ENCODE measurements at regions not wholly inside any gene's neighbourhood (a gene's known extent, or its start where the extent isn't known, plus 50 kb on each side); places are given as distances from the start of the nearest gene placed in this dataset.
"Not testable (repeated sequence)": the region's sequence is repeated elsewhere in the genome, so short reads cannot be mapped to it uniquely, and the experiment has no call there.

DNA sequence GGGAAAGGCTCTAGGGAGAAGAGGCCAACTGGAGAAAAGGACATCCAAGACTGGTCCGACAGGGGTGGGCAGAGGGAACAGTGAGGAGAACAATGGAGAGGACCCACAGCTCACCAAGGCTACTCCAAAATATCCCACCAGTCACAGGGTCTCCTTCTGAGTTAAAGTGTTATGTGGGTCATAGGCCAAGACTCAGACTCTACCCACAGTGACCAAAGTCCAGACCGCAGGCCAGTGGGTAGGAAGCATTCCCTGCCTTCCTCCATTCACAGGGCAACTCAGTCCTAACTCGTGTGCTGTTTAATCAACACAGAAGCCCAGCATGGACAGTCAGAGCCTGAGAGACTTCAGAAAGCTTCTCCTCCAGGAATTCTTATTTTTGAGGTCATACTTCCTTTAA lies 260.6 kb downstream of the SMAD2 start:
- ATAC-seq, result no peak
- no peak for DNase-seq (ENCODE audit: low read depth in 1 of 2, low spot score in 1 of 2)
- FAIRE-seq, result no peak
- TF ChIP-seq RNF2 (IDR thresholded peaks at IDR 0.05; ENCODE audit: borderline replicate concordance, low read depth) (no peak), EHF (CRISPR knock-in tag; IDR thresholded peaks at IDR 0.05) (no peak), EHMT2 (IDR thresholded peaks at IDR 0.05; ENCODE audit: low read depth) (no peak)
- Histone ChIP-seq H3K27ac (no peak overlapping the region), H3K4me3 (no peak overlapping the region), H3K9me3 (no peaks in the 10 kb centered on the region), H3K4me1 (no peaks in the 10 kb centered on the region), H3K4me2 (no peak overlapping the region)
- POLR2A ChIA-PET, result no interaction called here
- WGBS (ENCODE audit: missing lambda C conversion rate), result 34% methylated on average over 3 of the region's 3 CpGs
- CTCF ChIA-PET, result no interaction called here

DNA sequence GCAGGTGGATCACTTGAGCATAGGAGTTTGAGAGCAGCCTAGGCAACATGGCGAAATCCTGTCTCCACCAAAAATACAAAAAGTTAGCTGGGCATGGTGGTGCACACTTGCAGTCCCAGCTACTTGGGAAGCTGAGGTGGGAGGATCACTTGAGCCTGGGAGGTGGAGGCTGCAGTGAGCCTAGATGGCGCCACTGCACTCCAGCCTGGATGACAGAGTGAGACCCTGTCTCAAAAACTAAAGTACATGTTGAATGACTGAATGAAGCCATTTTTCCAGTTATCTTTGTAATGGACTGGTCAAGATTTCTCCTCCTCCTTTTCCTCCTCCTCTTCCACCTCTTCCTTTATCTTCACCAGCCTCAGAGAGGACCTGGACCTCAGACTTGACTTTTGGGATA lies 272.0 kb downstream of the SMAD2 start:
- ATAC-seq (no peak), DNase-seq (ENCODE audit: low read depth in 1 of 2, low spot score in 1 of 2) (no peak), FAIRE-seq (no peak)
- no peaks in the 10 kb centered on the region for H3K9me3 ChIP-seq
- no peak for TF ChIP-seq RAD21 (conservative IDR thresholded peaks at IDR 0.05 in 1 of 2, IDR thresholded peaks at IDR 0.05 in 1 of 2)
- no peak for TF ChIP-seq MAFK (IDR thresholded peaks at IDR 0.05; ENCODE audit: partially characterized antibody)
- TF ChIP-seq NPAS2 (CRISPR knock-in tag; IDR thresholded peaks at IDR 0.05; ENCODE audit: borderline replicate concordance), result no peak
- TF ChIP-seq ZSCAN20 (CRISPR knock-in tag; IDR thresholded peaks at IDR 0.05), result no peak
- TF ChIP-seq ESRRA (IDR thresholded peaks at IDR 0.05; ENCODE audit: borderline replicate concordance, low read length), result no peak
- TF ChIP-seq, protein P1, sequence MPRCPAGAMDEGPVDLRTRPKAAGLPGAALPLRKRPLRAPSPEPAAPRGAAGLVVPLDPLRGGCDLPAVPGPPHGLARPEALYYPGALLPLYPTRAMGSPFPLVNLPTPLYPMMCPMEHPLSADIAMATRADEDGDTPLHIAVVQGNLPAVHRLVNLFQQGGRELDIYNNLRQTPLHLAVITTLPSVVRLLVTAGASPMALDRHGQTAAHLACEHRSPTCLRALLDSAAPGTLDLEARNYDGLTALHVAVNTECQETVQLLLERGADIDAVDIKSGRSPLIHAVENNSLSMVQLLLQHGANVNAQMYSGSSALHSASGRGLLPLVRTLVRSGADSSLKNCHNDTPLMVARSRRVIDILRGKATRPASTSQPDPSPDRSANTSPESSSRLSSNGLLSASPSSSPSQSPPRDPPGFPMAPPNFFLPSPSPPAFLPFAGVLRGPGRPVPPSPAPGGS (IDR thresholded peaks at IDR 0.05), result no peak
- TF ChIP-seq JUN (IDR thresholded peaks at IDR 0.05), result no peak
- TF ChIP-seq, protein P2, sequence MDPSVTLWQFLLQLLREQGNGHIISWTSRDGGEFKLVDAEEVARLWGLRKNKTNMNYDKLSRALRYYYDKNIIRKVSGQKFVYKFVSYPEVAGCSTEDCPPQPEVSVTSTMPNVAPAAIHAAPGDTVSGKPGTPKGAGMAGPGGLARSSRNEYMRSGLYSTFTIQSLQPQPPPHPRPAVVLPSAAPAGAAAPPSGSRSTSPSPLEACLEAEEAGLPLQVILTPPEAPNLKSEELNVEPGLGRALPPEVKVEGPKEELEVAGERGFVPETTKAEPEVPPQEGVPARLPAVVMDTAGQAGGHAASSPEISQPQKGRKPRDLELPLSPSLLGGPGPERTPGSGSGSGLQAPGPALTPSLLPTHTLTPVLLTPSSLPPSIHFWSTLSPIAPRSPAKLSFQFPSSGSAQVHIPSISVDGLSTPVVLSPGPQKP (IDR thresholded peaks at IDR 0.05; ENCODE audit: low read depth, low read length), result no peak
- TF ChIP-seq MYC (IDR thresholded peaks at IDR 0.05; ENCODE audit: borderline replicate concordance, low read length), result no peak
- no peak for TF ChIP-seq MAZ (IDR thresholded peaks at IDR 0.05; ENCODE audit: borderline replicate concordance, low read depth, low read length)
- no peak for TF ChIP-seq FOSL2 (IDR thresholded peaks at IDR 0.05)
- TF ChIP-seq FOSL2 (CRISPR knock-in tag; IDR thresholded peaks at IDR 0.05), result no peak
- TF ChIP-seq, protein P3, sequence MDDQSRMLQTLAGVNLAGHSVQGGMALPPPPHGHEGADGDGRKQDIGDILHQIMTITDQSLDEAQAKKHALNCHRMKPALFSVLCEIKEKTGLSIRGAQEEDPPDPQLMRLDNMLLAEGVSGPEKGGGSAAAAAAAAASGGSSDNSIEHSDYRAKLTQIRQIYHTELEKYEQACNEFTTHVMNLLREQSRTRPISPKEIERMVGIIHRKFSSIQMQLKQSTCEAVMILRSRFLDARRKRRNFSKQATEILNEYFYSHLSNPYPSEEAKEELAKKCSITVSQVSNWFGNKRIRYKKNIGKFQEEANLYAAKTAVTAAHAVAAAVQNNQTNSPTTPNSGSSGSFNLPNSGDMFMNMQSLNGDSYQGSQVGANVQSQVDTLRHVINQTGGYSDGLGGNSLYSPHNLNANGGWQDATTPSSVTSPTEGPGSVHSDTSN (IDR thresholded peaks at IDR 0.05), result no peak
- no peak for TF ChIP-seq EHF (CRISPR knock-in tag; IDR thresholded peaks at IDR 0.05)
- WGBS (ENCODE audit: missing lambda C conversion rate), result 0% methylated on average over 1 of the region's 2 CpGs
- no peak overlapping the region for H3K4me2 ChIP-seq
- ChIA-PET POLR2A (no interaction called here), CTCF (no interaction called here)
- H3K27ac ChIP-seq, result no peak overlapping the region
- H3K4me1 ChIP-seq, result no peaks in the 10 kb centered on the region
- H3K4me3 ChIP-seq, result no peak overlapping the region

DNA sequence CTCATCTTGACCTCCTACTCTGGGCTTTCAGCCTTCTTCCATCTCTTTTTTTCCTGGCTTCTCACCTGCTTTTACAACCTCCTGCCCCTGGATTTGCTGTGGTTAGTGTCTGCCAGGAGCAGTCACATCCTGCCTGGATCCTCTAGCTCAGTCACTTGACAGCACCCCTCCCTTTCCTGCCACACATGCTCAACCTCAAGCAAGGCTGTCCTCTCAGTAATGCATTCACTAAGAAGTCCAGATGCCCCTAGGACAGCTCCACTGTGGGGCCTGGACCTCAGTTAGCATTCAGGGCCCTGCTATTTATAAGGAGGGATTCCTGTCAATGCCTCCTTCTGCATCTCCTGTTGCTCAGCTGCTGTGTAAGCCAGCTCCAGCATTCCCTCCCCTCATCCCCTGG lies 275.5 kb downstream of the SMAD2 start:
- no peak for FAIRE-seq
- ATAC-seq, result no peak

DNA sequence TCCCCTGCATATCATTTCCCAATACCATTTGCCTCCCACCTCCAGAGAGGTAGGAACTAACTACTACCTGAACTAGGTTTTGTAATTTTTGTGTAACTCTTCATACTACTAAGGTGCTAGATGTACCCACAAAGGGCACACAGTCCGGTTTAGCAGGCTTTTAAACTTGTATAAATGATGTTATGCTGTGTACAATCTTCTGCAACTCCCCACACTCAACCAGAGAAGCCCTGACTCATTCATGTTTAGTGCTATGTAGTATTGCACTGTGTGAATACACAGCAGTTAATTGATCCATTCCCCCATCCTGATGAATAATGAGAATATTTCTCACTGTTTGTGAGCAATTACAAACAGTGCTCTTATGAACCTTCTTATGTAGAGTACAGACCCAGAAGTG lies 285.6 kb downstream of the SMAD2 start:
- ATAC-seq (no peak), FAIRE-seq (no peak)
- H3K9me3 ChIP-seq, result no peaks in the 10 kb centered on the region

More for the DNA sequence above, 275.5 kb downstream of the SMAD2 start:
- Histone ChIP-seq H3K4me3 (no peak overlapping the region), H3K4me2 (no peak overlapping the region), H3K9me3 (no peaks in the 10 kb centered on the region), H3K4me1 (no peaks in the 10 kb centered on the region), H3K27ac (no peak overlapping the region)
- POLR2A ChIA-PET, result no interaction called here
- no peak for DNase-seq (ENCODE audit: low read depth in 1 of 2, low spot score in 1 of 2)
- CTCF ChIA-PET, result no interaction called here
- no peak for TF ChIP-seq HDAC2 (IDR thresholded peaks at IDR 0.05)
- no peak for TF ChIP-seq KDM5A (IDR thresholded peaks at IDR 0.05)

DNA sequence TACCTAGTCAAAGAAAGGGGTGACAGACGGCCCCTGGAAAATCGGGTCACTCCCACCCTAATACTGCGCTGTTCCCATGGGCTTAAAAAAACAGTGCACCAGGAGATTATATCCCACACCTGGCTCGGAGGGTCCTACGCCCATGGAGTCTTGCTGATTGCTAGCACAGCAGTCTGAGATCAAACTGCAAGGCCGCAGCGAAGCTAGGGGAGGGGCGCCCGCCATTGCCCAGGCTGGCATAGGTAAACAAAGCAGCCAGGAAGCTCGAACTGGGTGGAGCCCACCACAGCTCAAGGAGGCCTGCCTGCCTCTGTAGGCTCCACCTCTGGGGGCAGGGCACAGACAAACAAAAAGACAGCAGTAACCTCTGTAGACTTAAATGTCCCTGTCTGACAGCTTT lies 292.9 kb downstream of the SMAD2 start:
- H3K27ac ChIP-seq; H3K4me3 ChIP-seq; ATAC-seq; H3K4me2 ChIP-seq; POLR2A ChIA-PET; DNase-seq (ENCODE audit: low read depth in 1 of 2, low spot score in 1 of 2); CTCF ChIA-PET; H3K4me1 ChIP-seq; H3K9me3 ChIP-seq; FAIRE-seq: not testable (repeated sequence)
- WGBS (ENCODE audit: missing lambda C conversion rate), result 19% methylated on average over 5 of the region's 10 CpGs

More for the DNA sequence above, 285.6 kb downstream of the SMAD2 start:
- H3K27ac ChIP-seq, result no peak overlapping the region
- H3K4me1 ChIP-seq, result no peaks in the 10 kb centered on the region
- TF ChIP-seq RAD21 (conservative IDR thresholded peaks at IDR 0.05 in 1 of 2, IDR thresholded peaks at IDR 0.05 in 1 of 2) (no peak), GATA3 (IDR thresholded peaks at IDR 0.05; ENCODE audit: borderline replicate concordance) (no peak), BHLHE40 (IDR thresholded peaks at IDR 0.05; ENCODE audit: low read depth, low read length) (no peak), PHF8 (IDR thresholded peaks at IDR 0.05; ENCODE audit: borderline replicate concordance, low read depth) (no peak), RFX5 (IDR thresholded peaks at IDR 0.05) (no peak)
- no peak overlapping the region for H3K4me3 ChIP-seq
- DNase-seq (ENCODE audit: low read depth in 1 of 2, low spot score in 1 of 2), result no peak
- ChIA-PET CTCF (no interaction called here), POLR2A (no interaction called here)
- WGBS (ENCODE audit: missing lambda C conversion rate), result 25% methylated on average over 1 of the region's 1 CpG
- no peak overlapping the region for H3K4me2 ChIP-seq

Data from A549 (cell line).